NOMO-1 (cell line): ENCODE measurements at regions not wholly inside any gene's neighbourhood (a gene's known extent, or its start where the extent isn't known, plus 50 kb on each side); places are given as distances from the start of the nearest gene placed in this dataset.

Source experiments
- DNase-seq, 2 experiments: peaks; one replicate each; lab custom pipeline; 2025; ENCODE audit not compliant: unreplicated experiment in 2 of 2; lab: John Stamatoyannopoulos, UW

- DNase-seq = no peak
Observed at GRCh38 chr2:100757621-100758394, 62.1 kb upstream of the NPAS2 start.

GRCh38 chr2:100759901-100760300 lies 60.0 kb upstream of the NPAS2 start:
- no peak for DNase-seq

DNA sequence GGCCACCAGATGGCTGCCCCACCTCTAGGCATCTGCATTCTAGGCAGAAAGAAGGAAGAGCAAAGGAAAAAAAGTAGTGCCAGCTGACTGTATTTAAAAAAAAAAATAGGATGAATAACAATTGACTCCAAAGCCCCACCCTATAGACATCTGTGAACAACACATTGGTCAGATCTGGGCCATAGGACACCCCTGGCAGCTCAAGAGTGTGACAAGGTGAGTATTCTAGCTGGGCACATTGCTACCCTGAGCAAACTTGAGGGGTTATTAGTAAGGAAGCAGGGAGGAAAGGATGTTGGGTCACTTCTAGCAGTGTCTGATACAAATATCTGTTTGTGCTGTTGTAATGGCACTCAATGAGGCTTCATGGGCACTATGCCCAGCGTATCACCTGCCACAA lies 58.6 kb upstream of the NPAS2 start:
- DNase-seq = no peak

GRCh38 chr2:100764430-100764829 lies 55.5 kb upstream of the NPAS2 start:
- DNase-seq = no peak

GRCh38 chr2:100765481-100765880 lies 54.5 kb upstream of the NPAS2 start:
- no peak for DNase-seq

DNA sequence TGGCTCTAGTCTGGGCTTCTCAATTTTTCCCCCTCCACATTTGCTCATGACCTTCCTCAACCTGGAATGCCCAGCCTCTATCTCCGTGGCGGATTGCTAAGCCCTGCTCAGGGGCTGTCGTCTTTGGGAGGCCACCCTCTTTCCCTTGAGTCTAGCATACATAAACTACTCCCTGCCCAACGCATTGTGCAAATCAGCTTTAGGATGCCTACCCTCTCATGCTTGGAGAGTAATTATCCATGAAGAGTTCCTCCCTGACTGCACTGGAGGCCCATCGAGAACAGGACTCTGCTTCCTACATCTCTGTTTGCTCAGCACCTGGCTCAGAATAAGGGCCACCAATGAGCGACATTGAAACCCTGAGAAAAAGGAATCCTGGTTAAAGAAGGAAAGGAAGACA lies 53.7 kb upstream of the NPAS2 start:
- DNase-seq = no peak

- DNase-seq = no peak
Observed at GRCh38 chr2:100766806-100767205, 53.1 kb upstream of the NPAS2 start.

- no peak for DNase-seq
Observed at GRCh38 chr2:100767224-100767653, 52.7 kb upstream of the NPAS2 start.

GRCh38 chr2:100767810-100768806 lies 51.8 kb upstream of the NPAS2 start:
- DNase-seq = no peak
